ENCODE measurements at regions not wholly inside any gene's neighbourhood (a gene's known extent, or its start where the extent isn't known, plus 50 kb on each side); places are given as distances from the start of the nearest gene placed in this dataset.

- Histone ChIP-seq H3K9me3 (no peaks in the 10 kb centered on the region), H3K36me3 (no peaks in the 10 kb centered on the region), H3K4me3 (ENCODE audit: low read depth, low read length) (no peak overlapping the region), H3K4me1 (peaks cover 27% of the 10 kb centered on the region), H3K27me3 (no peaks in the 10 kb centered on the region)
- TF ChIP-seq CTCF (IDR thresholded peaks at IDR 0.05; ENCODE audit: low read depth, low read length) = no peak
- no peak for DNase-seq
Observed at GRCh38 chr11:121763526-121763925, 310.8 kb upstream of the SORL1-AS1 start.

DNA sequence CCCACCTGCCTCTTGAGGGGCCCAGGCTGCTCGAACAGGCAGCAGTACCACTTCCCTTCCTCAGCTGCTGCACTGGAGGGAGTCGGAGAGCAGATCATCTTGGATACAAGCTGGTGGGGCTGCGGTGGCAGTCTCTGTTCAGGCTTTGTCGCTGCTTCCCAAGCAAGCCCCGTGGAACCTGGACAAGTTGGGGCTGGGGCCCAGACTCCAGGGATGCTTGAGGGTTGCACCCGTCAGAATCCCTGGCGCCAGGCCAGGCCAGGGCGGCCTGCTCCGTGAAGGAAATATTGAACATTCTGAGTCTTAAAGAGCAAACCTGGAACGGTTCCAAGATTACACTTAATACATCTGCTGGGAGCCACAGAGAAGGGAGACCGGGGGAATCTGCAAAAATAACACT is 310.1 kb upstream of the SORL1-AS1 start:
- peaks cover 27% of the 10 kb centered on the region for H3K4me1 ChIP-seq
- DNase-seq = peak; percentile 84
- no peaks in the 10 kb centered on the region for H3K27me3 ChIP-seq
- TF ChIP-seq CTCF (IDR thresholded peaks at IDR 0.05; ENCODE audit: low read depth, low read length) = peak; percentile 15; the same call in 1 of the 2 replicates
- peak overlapping the region; percentile 14 for H3K4me3 ChIP-seq (ENCODE audit: low read depth, low read length)
- H3K9me3 ChIP-seq = no peaks in the 10 kb centered on the region
- H3K36me3 ChIP-seq = no peaks in the 10 kb centered on the region

DNA sequence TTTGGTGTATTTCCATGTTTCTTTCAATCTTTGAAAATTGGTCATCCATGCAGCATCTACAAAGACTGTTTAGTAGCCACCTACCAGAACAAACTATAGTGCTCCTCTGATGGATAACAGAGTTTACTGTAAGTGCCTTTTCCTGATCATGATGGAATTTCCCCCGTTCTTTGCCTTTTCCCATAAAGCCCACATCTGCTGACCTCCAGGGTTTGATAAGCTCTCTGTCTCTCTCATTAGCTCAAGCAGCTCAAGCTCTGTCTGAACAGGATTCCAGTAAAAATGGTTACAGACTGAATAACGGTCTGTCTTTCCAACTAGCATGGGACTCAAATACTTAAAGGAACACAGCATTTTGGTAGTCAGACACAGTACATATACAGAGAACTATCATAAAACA is 308.4 kb upstream of the SORL1-AS1 start:
- Histone ChIP-seq H3K36me3 (no peaks in the 10 kb centered on the region), H3K4me3 (ENCODE audit: low read depth, low read length) (no peak overlapping the region), H3K4me1 (peaks cover 31% of the 10 kb centered on the region), H3K9me3 (no peaks in the 10 kb centered on the region), H3K27me3 (no peaks in the 10 kb centered on the region)
- DNase-seq = no peak
- no peak for TF ChIP-seq CTCF (IDR thresholded peaks at IDR 0.05; ENCODE audit: low read depth, low read length)

DNA sequence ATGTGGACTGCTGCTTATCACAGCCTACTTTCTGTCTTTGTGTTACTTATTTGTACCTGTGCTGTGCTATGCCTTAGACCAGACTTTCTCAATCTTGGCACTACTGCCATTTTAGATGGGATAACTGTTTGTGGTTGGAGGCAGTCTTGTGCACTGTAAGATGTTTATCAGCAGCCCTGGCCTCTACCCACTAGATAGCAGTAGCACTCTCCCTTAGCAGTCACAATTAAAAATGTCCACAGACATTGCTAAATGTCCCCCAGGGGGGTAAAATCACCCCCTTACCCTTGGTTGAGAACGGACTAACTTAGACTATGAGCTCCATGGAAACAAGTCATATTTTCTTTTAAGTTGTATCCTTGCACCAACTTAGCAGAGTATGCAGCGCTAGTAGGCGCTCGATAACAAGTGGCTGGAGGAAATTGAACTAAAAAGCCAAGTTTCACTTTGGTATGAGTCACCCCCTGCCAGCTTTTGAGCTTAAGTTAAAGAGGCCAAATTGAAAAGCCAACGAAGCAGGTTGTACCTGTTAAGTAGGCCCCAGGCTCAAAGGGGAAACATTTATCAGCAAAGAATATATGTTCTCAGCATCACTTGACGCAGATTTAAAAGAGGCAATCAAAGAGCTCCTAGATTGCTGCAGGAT is 304.8 kb upstream of the SORL1-AS1 start:
- H3K9me3 ChIP-seq = no peaks in the 10 kb centered on the region
- no peaks in the 10 kb centered on the region for H3K36me3 ChIP-seq
- no peaks in the 10 kb centered on the region for H3K27me3 ChIP-seq
- no peak for TF ChIP-seq CTCF (IDR thresholded peaks at IDR 0.05; ENCODE audit: low read depth, low read length)
- no peak overlapping the region for H3K4me3 ChIP-seq (ENCODE audit: low read depth, low read length)
- H3K4me1 ChIP-seq = peaks cover 18% of the 10 kb centered on the region
- DNase-seq = no peak

- TF ChIP-seq CTCF (IDR thresholded peaks at IDR 0.05; ENCODE audit: low read depth, low read length) = no peak
- no peak overlapping the region for H3K4me3 ChIP-seq (ENCODE audit: low read depth, low read length)
- DNase-seq = no peak
- no peaks in the 10 kb centered on the region for H3K36me3 ChIP-seq
- peaks cover 4% of the 10 kb centered on the region for H3K4me1 ChIP-seq
- H3K9me3 ChIP-seq = no peaks in the 10 kb centered on the region
- H3K27me3 ChIP-seq = no peaks in the 10 kb centered on the region
Observed at GRCh38 chr11:121755906-121756305, 303.1 kb upstream of the SORL1-AS1 start.

GRCh38 chr11:121755191-121755590 is 302.4 kb upstream of the SORL1-AS1 start:
- peaks cover 4% of the 10 kb centered on the region for H3K4me1 ChIP-seq
- no peaks in the 10 kb centered on the region for H3K36me3 ChIP-seq
- no peaks in the 10 kb centered on the region for H3K27me3 ChIP-seq
- no peak for TF ChIP-seq CTCF (IDR thresholded peaks at IDR 0.05; ENCODE audit: low read depth, low read length)
- DNase-seq = no peak
- no peak overlapping the region for H3K4me3 ChIP-seq (ENCODE audit: low read depth, low read length)
- H3K9me3 ChIP-seq = no peaks in the 10 kb centered on the region
